Thoracic aorta (tissue), 2 donors: ENCODE measurements at regions not wholly inside any gene's neighbourhood (a gene's known extent, or its start where the extent isn't known, plus 50 kb on each side); places are given as distances from the start of the nearest gene placed in this dataset.

ENCODE experiments used
- ATAC-seq: fragments of 150-250 bp; one replicate; pipeline ENCODE4 v1.8.0; 2017; ENCODE audit warnings: low read depth; ENCODE audit not compliant: insufficient number of reproducible peaks, low FRiP score
- DNase-seq: peaks from one replicate; pipeline ENCODE4 v3.0.0-alpha.2; 2020; ENCODE audit warnings: low spot score
- H3K27ac ChIP-seq, 2 donors: fragments of 200-600 bp; sonication (generic); 1 replicate in 1 of 2; 2 replicates in 1 of 2; pipeline ENCODE4 v1.5.1; 2016; ENCODE audit warnings: mild to moderate bottlenecking in 2 of 2, moderate library complexity in 2 of 2
- H3K27me3 ChIP-seq: fragments of 200-600 bp; sonication (generic); replicated peaks from 2 replicates; pipeline ENCODE4 v1.6.0; 2016; ENCODE audit warnings: mild to moderate bottlenecking; ENCODE audit not compliant: insufficient read depth
- H3K36me3 ChIP-seq: fragments of 200-600 bp; sonication (generic); one replicate; pipeline ENCODE4 v1.5.1; 2016
- H3K4me1 ChIP-seq, 2 donors: fragments of 200-600 bp; sonication (generic); 1 replicate in 1 of 2; 2 replicates in 1 of 2; pipeline versions ENCODE4 v1.5.1 to v1.6.0; 2016; ENCODE audit warnings: low read depth in 2 of 2, mild to moderate bottlenecking in 1 of 2; ENCODE audit not compliant: control insufficient read depth in 1 of 2
- H3K4me3 ChIP-seq: fragments of 200-600 bp; sonication (generic); 2 replicates; pipeline ENCODE4 v1.5.1; 2016; ENCODE audit warnings: mild to moderate bottlenecking
- H3K9me3 ChIP-seq: fragments of 200-600 bp; sonication (generic); 2 replicates; pipeline ENCODE4 v1.5.1; 2016
- CTCF ChIP-seq: fragments of 200-600 bp; sonication (generic); IDR thresholded peaks from one replicate; pipeline ENCODE4 v1.5.1; 2019; ENCODE audit warnings: antibody characterized with exemption

GRCh38 chr7:15832996-15833395, 146.5 kb upstream of the MEOX2 start:
- Histone ChIP-seq H3K4me3 (no peak overlapping the region), H3K9me3 (no peaks in the 10 kb centered on the region), H3K27ac (no peak overlapping the region), H3K36me3 (no peaks in the 10 kb centered on the region), H3K4me1 (peaks cover 0 to 24% of the 10 kb centered on the region in 2 donors), H3K27me3 (no peaks in the 10 kb centered on the region)
- ATAC-seq: no peak
- no peak for DNase-seq
- no peak for TF ChIP-seq CTCF

GRCh38 chr7:15831606-15832005, 145.1 kb upstream of the MEOX2 start:
- ATAC-seq (no peak), DNase-seq (no peak)
- H3K27me3 ChIP-seq: no peaks in the 10 kb centered on the region
- peaks cover 0 to 13% of the 10 kb centered on the region in 2 donors for H3K4me1 ChIP-seq
- H3K36me3 ChIP-seq: no peaks in the 10 kb centered on the region
- no peak overlapping the region for H3K27ac ChIP-seq
- no peaks in the 10 kb centered on the region for H3K9me3 ChIP-seq
- H3K4me3 ChIP-seq: no peak overlapping the region
- no peak for TF ChIP-seq CTCF

- Histone ChIP-seq H3K4me1 (peaks cover 0 to 13% of the 10 kb centered on the region in 2 donors), H3K4me3 (no peak overlapping the region), H3K27me3 (no peaks in the 10 kb centered on the region), H3K36me3 (no peaks in the 10 kb centered on the region), H3K27ac (no peak overlapping the region), H3K9me3 (no peaks in the 10 kb centered on the region)
- no peak for TF ChIP-seq CTCF
- DNase-seq: no peak
- peak; percentile 44 for ATAC-seq
These were observed 143.2 kb upstream of the MEOX2 start for GRCh38 chr7:15829691-15830090.

GRCh38 chr7:15828881-15829280, 142.4 kb upstream of the MEOX2 start:
- Histone ChIP-seq H3K9me3 (no peaks in the 10 kb centered on the region), H3K36me3 (no peaks in the 10 kb centered on the region), H3K27me3 (no peaks in the 10 kb centered on the region), H3K27ac (no peak overlapping the region), H3K4me1 (peaks cover 0 to 13% of the 10 kb centered on the region in 2 donors), H3K4me3 (no peak overlapping the region)
- DNase-seq (no peak), ATAC-seq (no peak)
- TF ChIP-seq CTCF: no peak

GRCh38 chr7:15821484-15822427, 135.3 kb upstream of the MEOX2 start:
- Histone ChIP-seq H3K9me3 (no peaks in the 10 kb centered on the region), H3K4me1 (peaks cover 0 to 14% of the 10 kb centered on the region in 2 donors), H3K36me3 (no peaks in the 10 kb centered on the region), H3K27me3 (no peaks in the 10 kb centered on the region), H3K4me3 (no peak overlapping the region), H3K27ac (no peak overlapping the region)
- no peak for TF ChIP-seq CTCF
- DNase-seq: no peak
- no peak for ATAC-seq
